BLaER1 (cell line): ENCODE measurements at regions not wholly inside any gene's neighbourhood (a gene's known extent, or its start where the extent isn't known, plus 50 kb on each side); places are given as distances from the start of the nearest gene placed in this dataset.

Experiments used
- H3K27ac ChIP-seq: shearing (Covaris generic); formaldehyde crosslinking; 2 replicates; pipeline ENCODE4 v1.8.1; 2022
- H3K27me3 ChIP-seq: shearing (Covaris generic); formaldehyde crosslinking; 2 replicates; pipeline ENCODE4 v1.8.1; 2022
- H3K36me3 ChIP-seq: shearing (Covaris generic); formaldehyde crosslinking; 2 replicates; pipeline ENCODE4 v1.8.1; 2022
- H3K4me1 ChIP-seq: shearing (Covaris generic); formaldehyde crosslinking; 2 replicates; pipeline ENCODE4 v1.8.1; 2022
- H3K4me2 ChIP-seq: shearing (Covaris generic); formaldehyde crosslinking; 2 replicates; pipeline ENCODE4 v1.8.1; 2022
- H3K4me3 ChIP-seq: shearing (Covaris generic); formaldehyde crosslinking; 2 replicates; pipeline ENCODE4 v1.8.1; 2022
- H3K9ac ChIP-seq: shearing (Covaris generic); formaldehyde crosslinking; 2 replicates; pipeline ENCODE4 v1.8.1; 2022
- H3K9me3 ChIP-seq: shearing (Covaris generic); formaldehyde crosslinking; 2 replicates; pipeline ENCODE4 v1.8.1; 2022
- H4K20me1 ChIP-seq: shearing (Covaris generic); formaldehyde crosslinking; 2 replicates; pipeline ENCODE4 v1.8.1; 2022
- Cebpa-rat ChIP-seq: shearing (Covaris generic); IDR thresholded peaks from 2 replicates; pipeline ENCODE4 v1.8.1; 2022

GRCh38 chr2:175441181-175441761, 259.8 kb upstream of the ATP5MC3 start:
- no peak overlapping the region for H3K4me3 ChIP-seq
- H3K27me3 ChIP-seq: no peaks in the 10 kb centered on the region
- H4K20me1 ChIP-seq: no peaks in the 10 kb centered on the region
- H3K9ac ChIP-seq: no peak overlapping the region
- no peaks in the 10 kb centered on the region for H3K9me3 ChIP-seq
- TF ChIP-seq Cebpa-rat: no peak
- no peaks in the 10 kb centered on the region for H3K36me3 ChIP-seq
- no peak overlapping the region for H3K27ac ChIP-seq
- H3K4me2 ChIP-seq: no peak overlapping the region
- no peaks in the 10 kb centered on the region for H3K4me1 ChIP-seq

GRCh38 chr2:175439416-175439815, 257.9 kb upstream of the ATP5MC3 start:
- Histone ChIP-seq H3K9ac (no peak overlapping the region), H4K20me1 (no peaks in the 10 kb centered on the region), H3K9me3 (no peaks in the 10 kb centered on the region), H3K27ac (no peak overlapping the region), H3K27me3 (no peaks in the 10 kb centered on the region), H3K36me3 (no peaks in the 10 kb centered on the region), H3K4me3 (no peak overlapping the region), H3K4me2 (no peak overlapping the region), H3K4me1 (no peaks in the 10 kb centered on the region)
- TF ChIP-seq Cebpa-rat: no peak

- Histone ChIP-seq H4K20me1 (no peaks in the 10 kb centered on the region), H3K4me2 (no peak overlapping the region), H3K9me3 (no peaks in the 10 kb centered on the region), H3K27ac (no peak overlapping the region), H3K4me3 (no peak overlapping the region), H3K4me1 (no peaks in the 10 kb centered on the region), H3K36me3 (no peaks in the 10 kb centered on the region), H3K27me3 (no peaks in the 10 kb centered on the region), H3K9ac (no peak overlapping the region)
- no peak for TF ChIP-seq Cebpa-rat
Observed at GRCh38 chr2:175437167-175437566, 255.7 kb upstream of the ATP5MC3 start.

- Histone ChIP-seq H3K9ac (no peak overlapping the region), H3K4me3 (no peak overlapping the region), H3K27me3 (no peaks in the 10 kb centered on the region), H3K4me2 (no peak overlapping the region), H4K20me1 (no peaks in the 10 kb centered on the region), H3K4me1 (no peaks in the 10 kb centered on the region), H3K27ac (no peak overlapping the region), H3K9me3 (no peaks in the 10 kb centered on the region), H3K36me3 (no peaks in the 10 kb centered on the region)
- TF ChIP-seq Cebpa-rat: no peak
Observed at GRCh38 chr2:175436076-175436475, 254.6 kb upstream of the ATP5MC3 start.

- no peaks in the 10 kb centered on the region for H3K27me3 ChIP-seq
- no peak overlapping the region for H3K4me3 ChIP-seq
- TF ChIP-seq Cebpa-rat: no peak
- H3K27ac ChIP-seq: no peak overlapping the region
- H3K4me1 ChIP-seq: no peaks in the 10 kb centered on the region
- no peak overlapping the region for H3K9ac ChIP-seq
- no peak overlapping the region for H3K4me2 ChIP-seq
- no peaks in the 10 kb centered on the region for H3K36me3 ChIP-seq
- no peaks in the 10 kb centered on the region for H3K9me3 ChIP-seq
- no peaks in the 10 kb centered on the region for H4K20me1 ChIP-seq
Observed at GRCh38 chr2:175435012-175435411, 253.5 kb upstream of the ATP5MC3 start.

GRCh38 chr2:175432793-175433192, 251.3 kb upstream of the ATP5MC3 start:
- Histone ChIP-seq H3K9ac (no peak overlapping the region), H3K4me1 (no peaks in the 10 kb centered on the region), H3K27ac (no peak overlapping the region), H3K36me3 (no peaks in the 10 kb centered on the region), H3K4me3 (no peak overlapping the region), H3K27me3 (no peaks in the 10 kb centered on the region), H3K9me3 (no peaks in the 10 kb centered on the region), H4K20me1 (no peaks in the 10 kb centered on the region), H3K4me2 (no peak overlapping the region)
- no peak for TF ChIP-seq Cebpa-rat

GRCh38 chr2:175432021-175432420, 250.5 kb upstream of the ATP5MC3 start:
- Histone ChIP-seq H3K36me3 (no peaks in the 10 kb centered on the region), H3K27me3 (no peaks in the 10 kb centered on the region), H3K4me3 (no peak overlapping the region), H3K9me3 (no peaks in the 10 kb centered on the region), H3K9ac (no peak overlapping the region), H4K20me1 (no peaks in the 10 kb centered on the region), H3K4me2 (no peak overlapping the region), H3K4me1 (no peaks in the 10 kb centered on the region), H3K27ac (no peak overlapping the region)
- TF ChIP-seq Cebpa-rat: no peak

GRCh38 chr2:175431101-175431946, 249.8 kb upstream of the ATP5MC3 start:
- no peaks in the 10 kb centered on the region for H3K36me3 ChIP-seq
- no peaks in the 10 kb centered on the region for H4K20me1 ChIP-seq
- no peaks in the 10 kb centered on the region for H3K27me3 ChIP-seq
- no peaks in the 10 kb centered on the region for H3K4me1 ChIP-seq
- H3K4me2 ChIP-seq: no peak overlapping the region
- no peak overlapping the region for H3K4me3 ChIP-seq
- TF ChIP-seq Cebpa-rat: no peak
- H3K27ac ChIP-seq: no peak overlapping the region
- no peak overlapping the region for H3K9ac ChIP-seq
- no peaks in the 10 kb centered on the region for H3K9me3 ChIP-seq

GRCh38 chr2:175430236-175430635, 248.7 kb upstream of the ATP5MC3 start:
- no peaks in the 10 kb centered on the region for H3K4me1 ChIP-seq
- H3K4me3 ChIP-seq: no peak overlapping the region
- H3K27ac ChIP-seq: no peak overlapping the region
- H4K20me1 ChIP-seq: no peaks in the 10 kb centered on the region
- no peak overlapping the region for H3K9ac ChIP-seq
- no peaks in the 10 kb centered on the region for H3K36me3 ChIP-seq
- H3K4me2 ChIP-seq: no peak overlapping the region
- H3K9me3 ChIP-seq: no peaks in the 10 kb centered on the region
- no peak for TF ChIP-seq Cebpa-rat
- H3K27me3 ChIP-seq: no peaks in the 10 kb centered on the region

- Histone ChIP-seq H3K4me2 (no peak overlapping the region), H3K27me3 (no peaks in the 10 kb centered on the region), H3K4me3 (no peak overlapping the region), H3K4me1 (no peaks in the 10 kb centered on the region), H3K27ac (no peak overlapping the region), H3K9ac (no peak overlapping the region), H3K9me3 (no peaks in the 10 kb centered on the region), H4K20me1 (no peaks in the 10 kb centered on the region), H3K36me3 (no peaks in the 10 kb centered on the region)
- no peak for TF ChIP-seq Cebpa-rat
Observed at GRCh38 chr2:175418224-175418835, 236.8 kb upstream of the ATP5MC3 start.
